Heart left ventricle (tissue), 16 donors: ENCODE measurements at regions not wholly inside any gene's neighbourhood (a gene's known extent, or its start where the extent isn't known, plus 50 kb on each side); places are given as distances from the start of the nearest gene placed in this dataset.

Experiments
- ATAC-seq, 4 donors: fragments of 200-7000 bp; cut with Tn5 transposase; one replicate each; pipeline ENCODE4 v1.9.1; 2020 to 2022; ENCODE audit warnings: moderate library complexity in 4 of 4, mild to moderate bottlenecking in 3 of 4, moderate number of reproducible peaks in 1 of 4
- DNase-seq, 5 donors: peaks; one replicate each; pipeline ENCODE4 v3.0.0-alpha.2; 2020
- H3K27ac ChIP-seq, 12 donors: fragments of 200-600 bp; sonication (generic) in 4 of 12; one replicate each; pipeline versions ENCODE4 v1.5.0 to v1.8.0; 2016 to 2022; ENCODE audit warnings: mild to moderate bottlenecking in 2 of 12
- H3K27me3 ChIP-seq, 9 donors: fragments of 200-600 bp; sonication (generic) in 2 of 9; one replicate each; pipeline versions ENCODE4 v1.5.1 to v1.8.0; 2016 to 2022; ENCODE audit warnings: mild to moderate bottlenecking in 3 of 9
- H3K36me3 ChIP-seq, 9 donors: fragments of 200-600 bp; sonication (generic) in 2 of 9; one replicate each; pipeline versions ENCODE4 v1.5.0 to v1.8.0; 2018 to 2022; ENCODE audit warnings: mild to moderate bottlenecking in 2 of 9
- H3K4me1 ChIP-seq, 12 donors: fragments of 200-600 bp; sonication (generic) in 4 of 12; one replicate each; pipeline versions ENCODE4 v1.5.0 to v1.8.0; 2016 to 2022; ENCODE audit warnings: mild to moderate bottlenecking in 3 of 12
- H3K4me3 ChIP-seq, 12 donors: fragments of 200-600 bp; sonication (generic) in 4 of 12; one replicate each; pipeline versions ENCODE4 v1.5.0 to v1.8.0; 2017 to 2022; ENCODE audit warnings: mild to moderate bottlenecking in 9 of 12, moderate library complexity in 4 of 12
- H3K9me3 ChIP-seq, 12 donors: fragments of 200-600 bp; sonication (generic) in 4 of 12; one replicate each; pipeline versions ENCODE4 v1.5.0 to v1.8.0; 2016 to 2022; ENCODE audit warnings: mild to moderate bottlenecking in 1 of 12
- CTCF ChIP-seq, 12 donors: fragments of 200-600 bp; sonication (generic) in 4 of 12; IDR thresholded peaks; one replicate each; pipeline versions ENCODE4 v1.5.0 to v1.8.0; 2018 to 2022; ENCODE audit warnings: antibody characterized with exemption in 12 of 12, mild to moderate bottlenecking in 5 of 12
- POLR2A ChIP-seq, 2 donors: fragments of 450-650 bp; IDR thresholded peaks; one replicate each; pipeline ENCODE4 v1.6.1; 2017; ENCODE audit warnings: antibody characterized with exemption in 2 of 2, mild to moderate bottlenecking in 2 of 2, moderate library complexity in 2 of 2
- WGBS, 4 donors: extraction: QIAGEN DNeasy Blood & Tissue Kit in 2 of 4; methylation state at CpG; one replicate each; pipeline versions ENCODE4 v1.1.5 to v1.1.7; 2013 to 2018; 5-methylcytosine and 5-hydroxymethylcytosine counted together
- intact Hi-C, 10 donors: fragments of 100-400 bp; cut with DNase I; formaldehyde crosslinking; loops; one replicate each; pipeline versions ENCODE4 v1.11.1 to v1.14.2; 2022
- donor health status: ischemic (EF 13 %, LVEDD 7.1; RV severe dilation, severe dysfunction).
- donor health status: healthy with polysubstance abuse.
- donor health status: DM: no; HTN: yes; CAD: no.
- donor health status: DM: no; HTN: no; CAD: no.
- donor health status: ischemic (EF 25% LVEDD 6.9; RV normal size, moderate dysfunction).
- donor health status: ischemic (EF 25% LVEDD 5.7; RV mildly dilated, moderate dysfunction).
- donor health status: healthy.
- donor health status: DM: yes; HTN: yes; CAD: no.
- donor health status: ischemic (EF 35%, LVEDD 5.7; RV mildly dilated, moderate dysfunction).
- donor health status: nonischemic (EF 11% LVEDD 7.7; RV severe dilation, severe dysfunction).
- donor health status: DM: yes; HTN: yes; CAD: no.
- donor health status: PGD.
- donor health status: ischemic (EF 29% LVEDD 5.4; RV normal size, mild dysfunction).
- donor health status: nonischemic (EF 23%, LVEDD 6.1; RV moderate dilation, normal function).

- intact Hi-C loops, result loop anchor here in 4 of 10 donors (5.0 to 10.0 kb wide), 5 partner anchors 422 to 917 kb away; no protein-coding TSS in a partner anchor
Measured at GRCh38 chr19:30648866-30649862, 277.0 kb downstream of the ZNF536 start.

GRCh38 chr19:30647891-30648720, 275.9 kb downstream of the ZNF536 start:
- 41 to 53% (median 46%) methylated on average over 19 of the region's 19 CpGs for WGBS, 4 donors
- no peak overlapping the region for H3K27ac ChIP-seq
- H3K27me3 ChIP-seq, result peaks cover 0 to 48% (median 12%) of the 10 kb centered on the region in 9 donors
- no peak for ATAC-seq
- no peaks in the 10 kb centered on the region for H3K9me3 ChIP-seq
- no peak for TF ChIP-seq CTCF (IDR thresholded peaks at IDR 0.05)
- TF ChIP-seq POLR2A (IDR thresholded peaks at IDR 0.05), result no peak
- H3K4me1 ChIP-seq, result peaks cover 0 to 3% (median 0%) of the 10 kb centered on the region in 12 donors
- no peak for DNase-seq
- no peak overlapping the region for H3K4me3 ChIP-seq
- intact Hi-C loops, result loop anchor here in 4 of 10 donors (5.0 to 10.0 kb wide), 5 partner anchors 421 to 916 kb away; no protein-coding TSS in a partner anchor
- no peaks in the 10 kb centered on the region for H3K36me3 ChIP-seq

More at GRCh38 chr19:30648866-30649862, 277.0 kb downstream of the ZNF536 start:
- Histone ChIP-seq H3K9me3 (no peaks in the 10 kb centered on the region), H3K36me3 (no peaks in the 10 kb centered on the region), H3K4me1 (peaks cover 0 to 3% (median 0%) of the 10 kb centered on the region in 12 donors), H3K27ac (no peak overlapping the region), H3K4me3 (no peak overlapping the region), H3K27me3 (peaks cover 0 to 57% (median 12%) of the 10 kb centered on the region in 9 donors)
- TF ChIP-seq POLR2A (IDR thresholded peaks at IDR 0.05) (no peak), CTCF (IDR thresholded peaks at IDR 0.05) (no peak)
- WGBS, 4 donors, result 64 to 74% (median 73%) methylated on average over 12 of the region's 12 CpGs
- ATAC-seq (no peak), DNase-seq (no peak)

GRCh38 chr19:30646806-30647205, 274.6 kb downstream of the ZNF536 start:
- Histone ChIP-seq H3K9me3 (no peaks in the 10 kb centered on the region), H3K27me3 (peaks cover 0 to 46% (median 12%) of the 10 kb centered on the region in 9 donors), H3K4me3 (no peak overlapping the region), H3K27ac (no peak overlapping the region), H3K36me3 (no peaks in the 10 kb centered on the region), H3K4me1 (peaks cover 0 to 3% (median 0%) of the 10 kb centered on the region in 12 donors)
- 66 to 80% (median 72%) methylated on average over 6 of the region's 6 CpGs for WGBS, 4 donors
- DNase-seq (no peak), ATAC-seq (no peak)
- intact Hi-C loops, result loop anchor here in 4 of 10 donors (5.0 to 10.0 kb wide), 5 partner anchors 420 to 915 kb away; no protein-coding TSS in a partner anchor
- TF ChIP-seq CTCF (IDR thresholded peaks at IDR 0.05) (no peak), POLR2A (IDR thresholded peaks at IDR 0.05) (no peak)
